ENCODE measurements at regions not wholly inside any gene's neighbourhood (a gene's known extent, or its start where the extent isn't known, plus 50 kb on each side); places are given as distances from the start of the nearest gene placed in this dataset.

- TF ChIP-seq RAD21 (conservative IDR thresholded peaks at IDR 0.05), result no peak
- TF ChIP-seq POLR2AphosphoS5 (IDR thresholded peaks at IDR 0.05), result no peak
- no peak for TF ChIP-seq CTCF (IDR thresholded peaks at IDR 0.05; ENCODE audit: poor library complexity, severe bottlenecking)
- TF ChIP-seq TAF1 (IDR thresholded peaks at IDR 0.05; ENCODE audit: low read depth), result no peak
- TF ChIP-seq EZH2 (IDR thresholded peaks at IDR 0.05; ENCODE audit: borderline replicate concordance, insufficient read depth, low read length, poor library complexity, severe bottlenecking), result no peak
- no peak for TF ChIP-seq EP300 (conservative IDR thresholded peaks at IDR 0.05; ENCODE audit: poor library complexity, severe bottlenecking)
These were observed 1366.5 kb downstream of the AACS start for GRCh38 chr12:126431767-126432166.
